ENCODE measurements at regions not wholly inside any gene's neighbourhood (a gene's known extent, or its start where the extent isn't known, plus 50 kb on each side); places are given as distances from the start of the nearest gene placed in this dataset.
A peak's percentile ranks its signal among the peaks of the same experiment; 100 is the strongest.

DNA sequence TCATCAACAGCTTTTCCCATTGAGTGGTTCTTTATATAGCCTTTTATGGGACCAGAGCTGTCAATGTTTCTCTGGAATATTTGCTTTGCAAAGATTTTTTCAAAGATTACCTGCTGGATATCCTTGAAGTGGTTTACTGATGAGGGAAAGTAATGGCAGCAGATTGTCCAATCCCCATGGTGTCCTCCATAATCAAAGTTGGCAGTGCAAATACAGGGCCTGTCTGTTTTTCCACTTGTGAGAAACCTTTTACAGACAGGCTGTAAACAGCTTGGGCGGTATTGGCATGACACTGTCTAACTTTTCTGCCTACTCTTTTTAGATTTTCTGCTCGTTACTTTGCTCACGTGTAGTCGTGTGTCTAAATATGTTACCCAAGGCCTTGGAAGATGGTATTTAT, 641.9 kb upstream of the NR3C2 start:
- DNase-seq (ENCODE audit: low read depth in 2 of 2), result no peak
- H4K20me1 ChIP-seq (ENCODE audit: control insufficient read depth, extremely low read depth, insufficient read depth, low read length), result no peaks in the 10 kb centered on the region
- H3K9me3 ChIP-seq (ENCODE audit: control insufficient read depth, insufficient read depth, low read depth, low read length), result no peaks in the 10 kb centered on the region

DNA sequence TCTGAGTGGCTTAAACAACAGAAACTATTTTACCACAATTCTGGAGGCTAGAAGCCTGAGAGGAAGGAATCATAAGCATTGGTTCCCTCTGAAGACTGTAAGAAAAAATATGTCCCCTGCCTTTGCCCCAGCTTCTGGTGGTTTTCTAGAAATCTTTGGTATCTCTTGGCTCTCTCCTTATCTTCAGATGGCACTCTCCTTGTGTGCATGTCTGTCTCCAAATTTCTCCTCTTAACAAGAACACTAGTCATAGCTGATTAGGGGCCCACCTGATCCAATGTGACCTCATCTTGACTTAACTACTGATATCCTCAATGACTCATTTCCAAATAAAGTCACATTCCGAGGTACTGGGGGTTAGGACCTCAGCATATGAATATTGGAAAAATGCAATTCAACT, 635.0 kb upstream of the NR3C2 start:
- no peak for TF ChIP-seq CTCF (conservative IDR thresholded peaks at IDR 0.05 in 1 of 2, IDR thresholded peaks at IDR 0.05 in 1 of 2; ENCODE audit: low read depth in 1 of 2, low read length in 2 of 2)
- no peak for TF ChIP-seq EZH2 (IDR thresholded peaks at IDR 0.05; ENCODE audit: low read length, missing control alignments)
- Histone ChIP-seq H3K9me3 (ENCODE audit: control insufficient read depth, insufficient read depth, low read depth, low read length) (no peaks in the 10 kb centered on the region), H3K9ac (ENCODE audit: insufficient read depth, low read length) (no peak overlapping the region), H2AFZ (ENCODE audit: low read length) (no peak overlapping the region), H3K4me1 (ENCODE audit: control insufficient read depth, extremely low read depth, insufficient read depth, low read length) (no peaks in the 10 kb centered on the region), H3K4me3 (replicated peaks in 1 of 4; ENCODE audit: control extremely low read depth in 1 of 4, insufficient read depth in 1 of 4, low read depth in 3 of 4, low read length in 4 of 4) (no peak overlapping the region), H3K4me2 (ENCODE audit: extremely low read depth, insufficient read depth, low read length) (no peak overlapping the region), H3K36me3 (ENCODE audit: control insufficient read depth, insufficient read depth, low read length) (no peaks in the 10 kb centered on the region), H3K27ac (ENCODE audit: insufficient read depth, low read length) (no peak overlapping the region), H3K27me3 (ENCODE audit: control insufficient read depth, insufficient read depth, low read length) (no peaks in the 10 kb centered on the region), H3K79me2 (ENCODE audit: control insufficient read depth, insufficient read depth, low read length) (no peaks in the 10 kb centered on the region), H4K20me1 (ENCODE audit: control insufficient read depth, extremely low read depth, insufficient read depth, low read length) (no peaks in the 10 kb centered on the region)
- peak in 1 of 2 donors; percentile 23 for DNase-seq (ENCODE audit: low read depth in 2 of 2)

More for the DNA sequence above, 641.9 kb upstream of the NR3C2 start:
- Histone ChIP-seq H3K27ac (ENCODE audit: insufficient read depth, low read length) (no peak overlapping the region), H3K9ac (ENCODE audit: insufficient read depth, low read length) (no peak overlapping the region), H3K27me3 (ENCODE audit: control insufficient read depth, insufficient read depth, low read length) (no peaks in the 10 kb centered on the region), H3K79me2 (ENCODE audit: control insufficient read depth, insufficient read depth, low read length) (no peaks in the 10 kb centered on the region), H3K4me3 (replicated peaks in 1 of 4; ENCODE audit: control extremely low read depth in 1 of 4, insufficient read depth in 1 of 4, low read depth in 3 of 4, low read length in 4 of 4) (no peak overlapping the region), H3K36me3 (ENCODE audit: control insufficient read depth, insufficient read depth, low read length) (no peaks in the 10 kb centered on the region), H3K4me1 (ENCODE audit: control insufficient read depth, extremely low read depth, insufficient read depth, low read length) (no peaks in the 10 kb centered on the region), H3K4me2 (ENCODE audit: extremely low read depth, insufficient read depth, low read length) (no peak overlapping the region), H2AFZ (ENCODE audit: low read length) (no peak overlapping the region)
- TF ChIP-seq CTCF (conservative IDR thresholded peaks at IDR 0.05 in 1 of 2, IDR thresholded peaks at IDR 0.05 in 1 of 2; ENCODE audit: low read depth in 1 of 2, low read length in 2 of 2) (no peak), EZH2 (IDR thresholded peaks at IDR 0.05; ENCODE audit: low read length, missing control alignments) (no peak)

- no peak overlapping the region for H3K27ac ChIP-seq (ENCODE audit: insufficient read depth, low read length)
- no peak overlapping the region for H3K4me3 ChIP-seq (replicated peaks in 1 of 4; ENCODE audit: control extremely low read depth in 1 of 4, insufficient read depth in 1 of 4, low read depth in 3 of 4, low read length in 4 of 4)
- no peaks in the 10 kb centered on the region for H3K4me1 ChIP-seq (ENCODE audit: control insufficient read depth, extremely low read depth, insufficient read depth, low read length)
- H3K9me3 ChIP-seq (ENCODE audit: control insufficient read depth, insufficient read depth, low read depth, low read length), result no peaks in the 10 kb centered on the region
- no peak overlapping the region for H3K9ac ChIP-seq (ENCODE audit: insufficient read depth, low read length)
- H4K20me1 ChIP-seq (ENCODE audit: control insufficient read depth, extremely low read depth, insufficient read depth, low read length), result no peaks in the 10 kb centered on the region
- no peak for TF ChIP-seq CTCF (conservative IDR thresholded peaks at IDR 0.05 in 1 of 2, IDR thresholded peaks at IDR 0.05 in 1 of 2; ENCODE audit: low read depth in 1 of 2, low read length in 2 of 2)
- TF ChIP-seq EZH2 (IDR thresholded peaks at IDR 0.05; ENCODE audit: low read length, missing control alignments), result no peak
- H3K36me3 ChIP-seq (ENCODE audit: control insufficient read depth, insufficient read depth, low read length), result no peaks in the 10 kb centered on the region
- no peak overlapping the region for H2AFZ ChIP-seq (ENCODE audit: low read length)
- DNase-seq (ENCODE audit: low read depth in 2 of 2), result peak in 1 of 2 donors; percentile 12
- no peak overlapping the region for H3K4me2 ChIP-seq (ENCODE audit: extremely low read depth, insufficient read depth, low read length)
- H3K27me3 ChIP-seq (ENCODE audit: control insufficient read depth, insufficient read depth, low read length), result no peaks in the 10 kb centered on the region
- H3K79me2 ChIP-seq (ENCODE audit: control insufficient read depth, insufficient read depth, low read length), result no peaks in the 10 kb centered on the region
These were observed 634.2 kb upstream of the NR3C2 start for GRCh38 chr4:149076401-149076800.
